Neural cell (in vitro differentiated cells): ENCODE measurements at regions not wholly inside any gene's neighbourhood (a gene's known extent, or its start where the extent isn't known, plus 50 kb on each side); places are given as distances from the start of the nearest gene placed in this dataset.

Experiments
- H2AFZ ChIP-seq: fragments of 200-600, 300-800 bp; sonication (generic), shearing (Covaris generic); 2 replicates; pipeline ENCODE4 v1.6.0; 2014; ENCODE audit warnings: low read depth, mild to moderate bottlenecking, antibody characterized with exemption, low read length, moderate library complexity
- H3F3A ChIP-seq: fragments of 200-600 bp; shearing (Covaris generic); 2 replicates; pipeline ENCODE4 v1.6.1; 2016; ENCODE audit warnings: mild to moderate bottlenecking, moderate library complexity, mixed read lengths, antibody characterized with exemption, low read length; ENCODE audit not compliant: insufficient read depth, poor library complexity, severe bottlenecking
- H3K27ac ChIP-seq: fragments of 200-600, 300-800 bp; sonication (generic), shearing (Covaris generic); 2 replicates; pipeline ENCODE4 v1.5.1; 2014; ENCODE audit warnings: mild to moderate bottlenecking, low read length, moderate library complexity
- H3K27me3 ChIP-seq: fragments of 300-800, 200-600 bp; sonication (generic), shearing (Covaris generic); 2 replicates; pipeline ENCODE4 v1.6.0; 2014; ENCODE audit warnings: mild to moderate bottlenecking, low read depth, low read length, moderate library complexity; ENCODE audit not compliant: insufficient read depth
- H3K36me3 ChIP-seq: fragments of 300-800, 200-600 bp; sonication (generic), shearing (Covaris generic); 2 replicates; pipeline ENCODE4 v1.5.1; 2014; ENCODE audit warnings: mild to moderate bottlenecking, antibody characterized with exemption, low read length, moderate library complexity; ENCODE audit not compliant: insufficient read depth
- H3K4me2 ChIP-seq: fragments of 300-800, 200-600 bp; sonication (generic), shearing (Covaris generic); 2 replicates; pipeline ENCODE4 v1.6.0; 2014; ENCODE audit warnings: mild to moderate bottlenecking, low read length
- H3K4me3 ChIP-seq: fragments of 300-800, 200-600 bp; sonication (generic), shearing (Covaris generic); 2 replicates; pipeline ENCODE4 v1.5.1; 2014; ENCODE audit warnings: mild to moderate bottlenecking, low read length, moderate library complexity
- H3K79me2 ChIP-seq: fragments of 200-600 bp; shearing (Covaris generic); replicated peaks from 2 replicates; pipeline ENCODE4 v1.6.0; 2014; ENCODE audit warnings: mild to moderate bottlenecking, low read length, moderate library complexity; ENCODE audit not compliant: insufficient read depth
- H3K9ac ChIP-seq: fragments of 300-800, 200-600 bp; sonication (generic), shearing (Covaris generic); 2 replicates; pipeline ENCODE4 v1.6.1; 2016; ENCODE audit warnings: mild to moderate bottlenecking, low read length, mixed read lengths
- H3K9me2 ChIP-seq: fragments of 200-600 bp; shearing (Covaris generic); 2 replicates; pipeline ENCODE4 v1.6.1; 2016; ENCODE audit warnings: mild to moderate bottlenecking, low read length, mixed read lengths; ENCODE audit not compliant: insufficient read depth
- H3K9me3 ChIP-seq: fragments of 200-600, 300-800 bp; sonication (generic), shearing (Covaris generic); 2 replicates; pipeline ENCODE4 v1.6.1; 2016; ENCODE audit warnings: mild to moderate bottlenecking, mixed run types, low read length, moderate library complexity, mixed read lengths
- H4K20me1 ChIP-seq: fragments of 200-600 bp; shearing (Covaris generic); 2 replicates; pipeline ENCODE4 v1.6.1; 2016; ENCODE audit warnings: mild to moderate bottlenecking, mixed run types; ENCODE audit not compliant: insufficient read depth
- CTCF ChIP-seq: fragments of 450-650 bp; IDR thresholded peaks from 2 replicates; pipeline ENCODE4 v1.5.1; 2014; ENCODE audit warnings: antibody characterized with exemption, mild to moderate bottlenecking, moderate library complexity; ENCODE audit not compliant: poor library complexity, severe bottlenecking
- EP300 ChIP-seq: fragments of 450-650 bp; conservative IDR thresholded peaks from 2 replicates; pipeline ENCODE4 v1.6.1; 2014; ENCODE audit warnings: antibody characterized with exemption, mild to moderate bottlenecking, moderate library complexity; ENCODE audit not compliant: poor library complexity, severe bottlenecking
- EZH2 ChIP-seq: fragments of 200-600, 300-800 bp; shearing (Covaris generic), sonication (generic); IDR thresholded peaks from 2 replicates; pipeline ENCODE4 v1.6.1; 2014; ENCODE audit warnings: antibody characterized with exemption, low read length, borderline replicate concordance, mild to moderate bottlenecking; ENCODE audit not compliant: insufficient read depth, poor library complexity, severe bottlenecking
- MXI1 ChIP-seq: fragments of 450-650 bp; conservative IDR thresholded peaks from 2 replicates; pipeline ENCODE4 v1.6.1; 2014; ENCODE audit warnings: antibody characterized with exemption, mild to moderate bottlenecking; ENCODE audit not compliant: poor library complexity, severe bottlenecking
- POLR2AphosphoS5 ChIP-seq: IDR thresholded peaks from 2 replicates; pipeline ENCODE4 v1.6.1; 2012
- RAD21 ChIP-seq: fragments of 450-650 bp; conservative IDR thresholded peaks from 2 replicates; pipeline ENCODE4 v1.6.1; 2014; ENCODE audit warnings: antibody characterized with exemption, mild to moderate bottlenecking, moderate library complexity
- REST ChIP-seq: IDR thresholded peaks from 2 replicates; pipeline ENCODE4 v1.6.1; 2012; ENCODE audit warnings: borderline replicate concordance
- SMC3 ChIP-seq: fragments of 450-650 bp; conservative IDR thresholded peaks from 2 replicates; pipeline ENCODE4 v1.6.1; 2014; ENCODE audit warnings: antibody characterized with exemption, mild to moderate bottlenecking, moderate library complexity; ENCODE audit not compliant: poor library complexity
- TAF1 ChIP-seq: IDR thresholded peaks from 2 replicates; pipeline ENCODE4 v1.6.1; 2012; ENCODE audit warnings: low read depth

GRCh38 chr22:48840112-48840949 is 987.3 kb downstream of the BRD1 start:
- no peak overlapping the region for H3K27ac ChIP-seq

GRCh38 chr22:48838846-48839730 is 988.6 kb downstream of the BRD1 start:
- no peaks in the 10 kb centered on the region for H3F3A ChIP-seq
- no peaks in the 10 kb centered on the region for H4K20me1 ChIP-seq
- no peak overlapping the region for H3K27ac ChIP-seq
- no peaks in the 10 kb centered on the region for H3K9me2 ChIP-seq
- H2AFZ ChIP-seq = no peak overlapping the region
- TF ChIP-seq CTCF (no peak), RAD21 (no peak), POLR2AphosphoS5 (no peak), MXI1 (no peak), REST (no peak), EP300 (no peak), SMC3 (no peak), EZH2 (no peak), TAF1 (no peak)
- H3K27me3 ChIP-seq = no peaks in the 10 kb centered on the region
- no peak overlapping the region for H3K9ac ChIP-seq
- H3K4me2 ChIP-seq = no peak overlapping the region
- H3K4me3 ChIP-seq = no peak overlapping the region
- H3K9me3 ChIP-seq = no peaks in the 10 kb centered on the region
- H3K36me3 ChIP-seq = no peaks in the 10 kb centered on the region
- H3K79me2 ChIP-seq = no peaks in the 10 kb centered on the region

More at GRCh38 chr22:48840112-48840949, 987.3 kb downstream of the BRD1 start:
- H4K20me1 ChIP-seq = no peaks in the 10 kb centered on the region
- no peak overlapping the region for H3K4me3 ChIP-seq
- no peak for TF ChIP-seq TAF1
- TF ChIP-seq MXI1 = no peak
- TF ChIP-seq POLR2AphosphoS5 = no peak
- TF ChIP-seq REST = no peak
- no peak for TF ChIP-seq EZH2
- no peak overlapping the region for H3K4me2 ChIP-seq
- H3K36me3 ChIP-seq = no peaks in the 10 kb centered on the region
- H3K79me2 ChIP-seq = no peaks in the 10 kb centered on the region
- H2AFZ ChIP-seq = no peak overlapping the region
- H3F3A ChIP-seq = no peaks in the 10 kb centered on the region
- H3K9ac ChIP-seq = no peak overlapping the region
- no peaks in the 10 kb centered on the region for H3K9me2 ChIP-seq
- no peaks in the 10 kb centered on the region for H3K9me3 ChIP-seq
- H3K27me3 ChIP-seq = no peaks in the 10 kb centered on the region
